GM19324 (cell line): ENCODE measurements at regions not wholly inside any gene's neighbourhood (a gene's known extent, or its start where the extent isn't known, plus 50 kb on each side); places are given as distances from the start of the nearest gene placed in this dataset.
"Not testable (repeated sequence)": the region's sequence is repeated elsewhere in the genome, so short reads cannot be mapped to it uniquely, and the experiment has no call there.

Experiments used
- ATAC-seq: cut with Tn5 transposase; IDR thresholded peaks from one replicate; pipeline ENCODE4 v1.9.1; 2021; ENCODE audit warnings: mild to moderate bottlenecking, moderate library complexity; ENCODE audit not compliant: unreplicated experiment, low FRiP score

DNA sequence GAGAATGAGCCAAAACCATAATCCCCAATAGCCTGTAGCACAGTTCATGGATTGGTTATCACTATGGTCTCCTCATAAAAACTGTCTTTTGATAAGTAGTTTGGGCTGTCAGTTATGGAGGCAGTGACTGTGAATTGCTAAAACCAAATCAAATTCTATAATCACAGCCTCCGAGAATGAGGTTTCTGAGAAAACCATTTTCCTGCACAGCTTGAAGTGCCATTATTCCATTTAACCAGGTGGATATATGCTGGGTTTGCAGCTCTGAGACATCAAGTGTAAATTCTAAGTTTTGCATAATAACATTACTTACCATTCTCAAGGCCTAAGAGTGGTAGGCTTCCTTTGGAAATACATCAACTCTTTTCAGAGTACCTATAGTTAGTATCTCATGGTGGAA is 485.4 kb downstream of the FRK start:
- no peak for ATAC-seq

DNA sequence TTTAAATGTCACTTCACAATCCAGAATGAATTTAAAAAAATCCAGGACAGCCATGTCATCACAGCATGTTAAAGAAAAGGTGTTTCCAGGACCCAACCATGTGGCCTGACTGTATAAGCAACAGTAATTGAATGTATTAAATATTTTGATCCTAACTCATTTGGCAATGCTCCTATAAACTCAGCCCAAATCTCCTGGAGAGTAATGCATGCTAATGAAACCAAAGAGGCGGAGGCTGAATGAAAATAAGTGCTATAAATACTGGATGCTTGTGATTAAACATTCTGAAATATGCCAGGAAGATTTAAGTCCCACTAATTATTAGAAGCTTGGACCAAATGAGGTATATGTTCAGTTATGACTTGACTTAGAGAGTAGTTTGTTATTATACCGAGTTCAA is 486.8 kb downstream of the FRK start:
- no peak for ATAC-seq

DNA sequence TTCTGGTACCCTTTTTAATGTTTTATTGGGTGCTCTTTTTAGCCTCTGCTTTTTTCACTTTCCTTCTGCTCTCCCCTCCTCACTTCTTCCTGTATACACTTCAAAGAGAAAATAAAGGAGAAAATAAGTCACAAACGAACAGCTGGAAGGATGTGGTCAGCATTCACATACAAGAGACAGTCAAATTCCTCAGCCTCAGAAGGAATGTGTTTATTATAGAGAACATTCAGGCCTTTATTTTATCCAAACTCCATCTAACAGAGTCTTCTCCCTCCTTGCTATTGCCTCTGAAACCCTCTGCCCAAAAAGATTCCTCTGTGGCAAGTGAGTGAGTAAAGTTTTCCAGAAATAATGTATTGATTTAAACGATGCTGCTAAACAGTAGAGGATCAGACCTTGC is 490.4 kb downstream of the FRK start:
- no peak for ATAC-seq

DNA sequence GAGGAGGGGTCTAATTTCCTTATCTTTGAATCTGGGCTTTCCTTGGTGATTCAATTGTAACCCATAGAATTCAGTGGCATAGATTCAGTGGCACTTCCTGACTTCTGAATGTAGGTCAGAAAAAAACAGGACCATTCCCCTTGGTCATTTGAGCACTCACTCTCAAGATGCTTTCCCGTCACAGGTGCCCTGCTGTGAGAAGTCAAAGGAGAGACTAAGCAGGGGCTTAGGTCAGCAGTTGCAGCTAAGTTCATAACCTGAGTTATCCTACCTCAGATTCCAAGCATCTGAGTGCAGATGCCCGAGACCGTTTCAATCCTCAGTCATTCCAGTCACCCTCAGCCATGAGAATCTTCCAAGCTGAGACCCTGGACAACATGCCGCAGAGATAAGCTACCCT is 506.6 kb downstream of the FRK start:
- no peak for ATAC-seq

DNA sequence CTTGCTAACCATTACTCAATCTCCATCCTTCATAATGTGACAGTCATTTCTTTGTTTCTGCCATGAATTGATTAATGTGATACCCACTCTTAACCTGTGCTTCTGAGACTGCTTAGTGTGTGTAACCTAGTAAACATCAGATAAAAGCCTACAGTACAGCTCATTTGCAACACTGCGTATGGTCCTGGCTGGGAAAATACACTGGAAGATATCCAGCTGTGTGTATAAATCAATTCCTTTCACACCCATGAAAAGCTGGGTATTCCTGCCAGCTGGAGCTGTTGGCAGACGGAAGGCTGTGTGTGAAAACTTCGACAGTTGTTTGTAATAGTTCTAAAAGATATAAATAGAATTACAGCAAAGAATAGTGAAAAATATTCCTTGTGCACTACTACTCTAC is 509.2 kb downstream of the FRK start:
- ATAC-seq: no peak

DNA sequence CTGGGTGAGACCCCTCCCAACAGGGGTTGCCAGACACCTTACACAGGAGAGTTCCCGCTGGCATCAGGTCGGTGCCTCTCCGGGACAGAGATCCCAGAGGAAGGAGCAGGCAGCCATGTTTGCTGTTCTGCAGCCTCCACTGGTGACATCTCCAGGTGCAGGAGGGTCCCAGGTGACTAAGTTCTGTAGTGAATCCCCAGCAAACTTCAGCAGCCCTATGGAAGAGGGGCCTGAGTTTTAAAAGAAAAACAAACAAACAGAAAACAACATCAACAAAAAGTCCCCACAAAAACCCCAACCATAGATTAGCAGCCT is 515.1 kb downstream of the FRK start:
- no peak for ATAC-seq

DNA sequence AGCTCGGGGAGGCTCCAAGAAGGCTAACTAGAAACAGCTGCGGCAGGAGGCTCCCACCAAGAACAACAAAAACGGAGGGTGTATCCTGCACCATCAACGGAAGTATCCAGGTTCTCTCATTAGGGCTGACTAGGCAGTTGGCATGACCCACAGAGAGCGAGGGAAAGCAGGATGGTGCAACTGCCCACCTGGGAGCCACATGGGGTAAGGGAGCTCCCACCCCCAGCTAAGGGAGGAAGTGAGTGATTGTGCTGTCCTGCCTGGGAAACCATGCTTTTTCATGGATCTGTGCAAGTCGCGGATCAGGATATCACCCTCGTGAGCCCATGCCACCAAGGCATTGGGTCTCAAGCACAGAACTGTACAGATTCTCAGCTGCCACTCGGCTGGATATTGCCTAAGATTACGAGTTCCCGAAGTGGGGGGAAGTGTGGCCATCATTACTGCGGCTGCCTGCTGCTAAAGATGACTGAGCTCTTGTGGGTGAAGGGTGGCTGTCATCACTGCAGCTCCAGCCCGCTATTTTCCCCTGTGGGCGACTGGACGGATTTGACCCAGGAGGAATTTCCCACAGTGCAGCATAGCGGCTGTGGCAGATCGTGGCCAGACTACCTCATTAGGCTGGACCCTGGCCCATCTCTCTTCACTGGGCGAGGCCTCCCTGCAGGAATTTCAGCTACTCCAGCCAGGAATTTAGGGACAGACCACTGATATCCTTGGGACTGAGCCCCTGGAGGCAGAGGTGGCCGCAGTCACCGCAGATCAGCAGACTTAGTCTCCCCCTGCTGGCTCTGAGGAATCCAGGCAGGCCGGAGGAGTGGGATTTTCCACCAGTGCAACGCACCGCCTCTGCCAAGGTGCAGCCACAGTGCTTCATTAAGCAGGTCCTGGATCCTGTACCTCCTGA is 515.7 kb downstream of the FRK start:
- ATAC-seq: no peak

DNA sequence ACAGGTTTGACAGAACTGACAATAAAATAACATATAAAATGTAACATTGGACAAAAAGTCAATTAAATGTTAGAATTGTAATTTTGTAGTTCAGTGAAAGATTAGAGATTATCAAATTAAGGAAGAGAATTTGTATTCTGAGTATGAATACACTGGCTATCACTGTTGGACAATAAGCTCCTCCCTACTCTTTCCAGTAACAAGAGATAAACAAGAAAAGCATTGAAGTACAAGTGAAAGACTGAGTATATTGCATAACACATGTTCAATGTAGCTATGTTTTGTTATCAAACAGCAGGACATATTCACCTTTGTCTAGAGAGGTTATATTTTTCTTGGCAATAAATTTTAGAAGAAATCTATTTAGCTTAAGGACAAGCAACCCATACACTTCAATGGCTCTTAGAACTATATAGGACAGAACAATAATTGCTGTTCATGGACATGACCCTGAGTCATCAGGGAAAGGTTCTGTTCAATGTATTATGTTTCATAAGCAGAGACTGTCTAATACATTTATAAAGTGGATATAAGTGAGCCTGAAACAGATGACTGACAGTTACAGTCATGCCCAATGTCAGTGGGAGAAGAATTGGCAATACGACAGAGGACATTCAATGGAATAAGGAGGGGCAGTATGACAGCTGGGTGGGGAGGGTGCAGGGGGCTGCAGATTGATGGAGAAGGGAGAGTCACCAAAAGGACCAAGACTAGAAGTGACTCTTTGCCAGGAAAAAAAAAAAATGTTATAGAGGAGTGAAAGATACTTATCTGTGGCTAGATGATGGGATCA is 520.4 kb downstream of the FRK start:
- ATAC-seq: no peak

DNA sequence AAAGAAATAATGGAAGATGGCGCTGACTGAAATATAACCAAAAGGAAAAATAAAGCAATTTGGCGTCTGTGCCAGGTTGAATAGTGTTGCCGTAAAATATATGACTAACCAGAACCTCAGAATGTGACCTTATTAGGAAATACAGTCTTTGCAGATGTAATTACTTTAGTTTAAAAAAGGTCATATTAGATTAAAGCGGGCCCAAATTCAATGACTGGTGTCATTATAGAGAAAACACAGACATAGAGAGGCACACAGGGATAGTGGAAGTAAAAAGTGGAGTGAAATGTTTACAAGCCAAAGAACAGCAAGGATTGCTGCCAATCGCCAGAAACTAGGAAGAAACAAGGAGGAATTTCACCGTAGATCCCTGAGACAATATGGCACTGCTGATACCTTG is 521.2 kb downstream of the FRK start:
- no peak for ATAC-seq

DNA sequence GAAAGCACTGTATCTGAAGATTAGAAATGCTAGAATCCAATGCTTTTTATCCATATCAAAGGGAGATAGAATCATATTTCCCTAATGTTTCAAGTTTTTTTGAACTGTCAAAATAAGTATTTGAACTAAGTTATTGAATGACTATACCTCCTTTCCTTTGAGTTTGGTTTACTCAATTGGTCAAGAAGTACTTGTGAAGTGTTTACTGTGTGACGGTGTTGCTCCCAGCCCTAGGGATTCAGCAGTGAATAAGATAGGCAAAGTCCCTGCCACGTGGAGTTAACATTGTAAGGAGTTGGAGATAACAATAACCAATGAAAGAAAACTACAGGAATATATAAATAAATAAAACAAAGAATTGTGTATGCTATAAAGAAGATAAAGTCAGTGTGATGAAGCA is 535.9 kb downstream of the FRK start:
- ATAC-seq: no peak

DNA sequence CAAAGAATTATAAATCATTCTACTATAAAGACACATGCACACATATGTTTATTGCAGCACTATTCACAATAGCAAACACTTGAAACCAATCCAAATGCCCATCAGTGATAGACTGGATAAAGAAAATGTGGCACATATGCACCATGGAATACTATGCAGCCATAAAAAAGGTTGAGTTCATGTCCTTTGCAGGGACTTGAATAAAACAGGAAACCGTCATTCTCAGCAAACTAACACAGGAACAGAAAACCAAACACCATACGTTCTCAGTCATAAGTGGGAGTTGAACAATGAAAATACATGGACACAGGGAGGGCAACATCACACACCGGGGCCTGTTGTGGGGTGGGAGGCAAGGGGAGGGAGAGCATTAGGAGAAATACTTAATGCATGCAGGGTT is 538.9 kb downstream of the FRK start:
- not testable (repeated sequence) for ATAC-seq

DNA sequence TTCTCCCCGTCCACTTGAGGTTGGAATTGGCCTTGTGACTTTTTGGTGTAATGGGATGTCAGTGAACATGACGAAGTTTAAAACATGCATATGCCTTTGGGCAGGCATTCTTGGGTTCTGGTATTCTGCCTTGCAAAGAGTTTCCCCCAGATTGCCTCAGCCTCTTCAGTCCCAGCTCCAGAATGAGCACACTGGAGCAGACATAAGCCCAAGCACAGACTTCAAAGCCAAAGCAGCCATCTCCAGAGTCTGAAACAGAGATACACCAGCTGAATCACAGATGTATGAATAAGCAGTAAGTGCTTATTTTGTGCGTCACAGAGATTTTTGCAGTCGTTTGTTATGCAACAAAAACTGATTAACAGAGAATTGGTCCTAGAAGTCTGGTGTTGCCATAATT is 546.0 kb downstream of the FRK start:
- ATAC-seq: no peak

DNA sequence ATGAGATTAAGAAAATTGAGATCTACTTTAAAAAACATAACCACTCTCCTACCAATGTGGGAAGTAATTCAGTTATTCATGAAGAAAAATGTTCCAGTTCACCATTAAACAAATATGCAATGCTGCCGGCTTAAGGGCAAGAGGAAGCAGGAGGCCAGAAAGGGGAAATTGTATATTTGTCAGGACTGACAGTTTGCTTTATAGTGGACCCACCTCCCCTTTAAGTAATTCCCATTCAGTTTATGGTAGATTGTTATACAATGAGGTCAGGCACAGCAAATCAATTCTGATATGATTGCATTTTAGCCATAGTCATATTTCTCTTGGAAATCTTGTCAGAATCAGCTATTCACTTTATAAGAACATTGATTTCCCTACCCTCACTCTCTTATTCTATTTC is 547.8 kb downstream of the FRK start:
- no peak for ATAC-seq

DNA sequence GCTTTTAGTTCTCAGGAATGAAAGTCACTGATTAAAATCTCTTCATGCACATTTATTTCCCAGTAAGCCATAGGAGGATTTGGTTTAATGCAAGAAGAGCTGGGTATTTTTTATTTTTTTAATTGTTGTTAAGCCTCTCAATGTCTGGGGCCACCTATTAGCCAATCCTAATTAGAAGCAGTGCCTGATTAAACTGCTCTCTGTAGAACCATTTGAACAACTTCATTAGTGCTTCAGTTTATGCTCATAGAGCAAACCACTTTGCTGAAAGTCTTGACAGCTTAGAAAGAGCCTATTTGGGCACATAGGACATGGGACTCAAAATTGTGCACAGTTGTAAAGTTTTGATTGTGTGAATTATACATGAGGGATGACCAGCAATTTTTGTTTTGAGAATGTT is 548.9 kb downstream of the FRK start:
- no peak for ATAC-seq

DNA sequence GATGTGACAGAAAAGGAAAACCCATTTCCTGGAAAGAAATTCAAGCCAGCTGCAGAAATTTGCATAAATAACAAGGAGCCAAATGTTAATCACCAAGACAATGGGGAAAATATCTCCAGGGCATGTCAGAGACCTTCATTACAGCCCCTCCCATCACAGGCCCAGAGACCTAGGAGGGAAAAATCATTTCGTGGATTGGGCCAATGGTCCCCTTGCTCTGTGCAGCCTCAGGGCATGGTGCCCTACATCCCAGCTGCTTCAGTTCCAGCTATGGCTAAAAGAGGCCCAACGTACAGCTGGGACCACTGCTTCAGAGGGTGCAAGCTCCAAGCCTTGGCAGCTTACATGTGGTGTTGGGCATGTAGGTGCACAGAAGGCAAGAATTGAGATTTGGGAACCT is 558.3 kb downstream of the FRK start:
- ATAC-seq: not testable (repeated sequence)

DNA sequence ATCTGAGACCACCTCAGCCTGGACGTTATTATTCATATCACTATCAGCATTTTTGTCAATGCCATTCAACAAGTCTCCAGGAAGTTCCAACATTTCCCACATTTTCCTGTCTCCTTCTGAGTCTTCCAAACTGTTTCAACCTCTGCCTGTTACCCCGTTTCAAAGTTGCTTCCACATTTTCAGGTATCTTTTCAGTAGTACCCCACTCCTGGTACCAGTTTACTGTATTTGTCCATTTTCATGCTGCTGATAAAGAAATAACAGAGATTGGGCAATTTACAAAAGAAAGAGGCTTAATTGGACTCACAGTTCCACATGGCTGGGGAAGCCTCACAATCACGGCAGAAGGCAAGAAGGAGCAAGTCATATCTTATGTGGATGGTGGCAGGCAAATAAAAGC is 565.5 kb downstream of the FRK start:
- no peak for ATAC-seq

DNA sequence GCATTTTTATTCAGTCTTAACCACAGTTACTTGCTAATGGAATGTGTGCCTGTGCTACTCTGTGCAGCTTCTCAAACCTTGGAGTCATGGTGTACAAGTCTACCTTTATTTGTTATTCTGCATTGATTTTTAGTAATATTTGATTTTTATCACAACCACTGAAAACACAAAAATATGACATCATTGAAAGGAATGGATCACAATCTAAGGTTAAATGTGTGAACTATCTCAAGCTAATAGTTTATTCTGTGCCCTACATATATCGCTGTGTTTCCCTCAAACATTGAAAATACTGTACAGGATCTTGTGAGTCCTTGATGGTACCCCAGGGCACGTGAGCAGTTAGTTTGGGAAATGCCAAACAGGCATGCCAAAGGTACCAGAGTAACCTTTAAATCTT is 573.4 kb downstream of the FRK start:
- no peak for ATAC-seq

DNA sequence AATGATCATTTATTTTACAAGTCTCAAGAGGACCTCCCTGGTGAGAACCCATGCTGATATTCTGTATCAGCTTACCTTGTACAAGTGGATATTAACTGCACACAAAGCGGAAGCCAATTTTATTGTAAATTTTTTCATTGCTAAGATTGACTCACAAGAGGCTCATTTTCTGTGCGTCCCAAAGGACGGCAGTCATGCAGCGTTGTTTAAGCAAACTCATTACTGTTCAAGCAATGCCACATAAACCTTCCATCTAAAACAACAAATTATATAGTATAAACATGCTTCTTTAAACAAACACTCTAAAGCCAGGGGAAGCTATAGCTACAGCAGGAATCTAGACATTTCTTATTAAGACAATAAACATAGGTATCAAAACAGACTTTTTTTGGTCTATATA is 575.3 kb downstream of the FRK start:
- no peak for ATAC-seq

DNA sequence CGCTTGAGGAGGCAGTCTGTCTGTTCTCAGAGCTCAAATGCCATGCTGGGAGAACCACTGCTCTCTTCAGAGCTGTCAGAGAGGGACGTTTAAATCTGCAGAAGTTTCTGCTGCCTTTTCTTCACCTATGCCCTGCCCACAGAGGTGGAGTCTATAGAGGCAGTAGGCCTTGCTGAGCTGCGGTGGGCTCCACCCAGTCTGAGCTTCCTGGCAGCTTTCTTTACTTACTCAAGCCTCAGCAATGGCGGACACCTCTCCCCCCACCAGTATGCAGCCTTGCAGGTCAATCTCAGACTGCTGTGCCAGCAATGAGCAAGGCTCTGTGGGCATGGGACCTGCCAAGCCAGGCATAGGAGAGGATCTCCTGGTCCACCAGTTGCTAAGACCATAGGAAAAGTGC is 580.1 kb downstream of the FRK start:
- not testable (repeated sequence) for ATAC-seq

DNA sequence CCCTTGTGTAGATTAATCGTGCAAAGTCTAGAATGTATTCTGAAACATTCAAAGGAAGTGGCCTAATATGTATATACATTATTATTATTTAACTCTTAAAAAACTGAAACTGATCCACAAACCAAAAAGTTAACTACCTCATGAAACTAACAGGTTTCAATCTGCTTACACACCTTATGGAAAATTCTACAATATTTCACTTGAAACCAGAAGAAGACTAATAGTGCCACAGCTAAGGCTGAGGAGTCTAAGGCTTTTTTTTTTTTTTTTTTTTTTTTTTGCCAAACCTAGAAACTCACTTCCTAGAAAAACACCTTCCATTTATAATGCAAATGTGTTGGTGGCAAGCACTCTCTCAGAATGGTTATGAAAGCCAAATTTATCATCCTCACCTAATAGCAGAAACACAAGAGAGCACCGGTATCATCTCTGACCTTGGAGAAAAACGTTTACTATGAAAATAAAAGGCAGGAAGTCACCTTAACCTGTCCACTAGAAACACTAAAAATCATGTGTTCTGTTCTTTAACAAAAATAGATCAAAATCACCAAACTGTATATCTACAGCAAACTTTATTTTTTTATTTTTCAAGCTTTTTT is 586.1 kb downstream of the FRK start:
- no peak for ATAC-seq

DNA sequence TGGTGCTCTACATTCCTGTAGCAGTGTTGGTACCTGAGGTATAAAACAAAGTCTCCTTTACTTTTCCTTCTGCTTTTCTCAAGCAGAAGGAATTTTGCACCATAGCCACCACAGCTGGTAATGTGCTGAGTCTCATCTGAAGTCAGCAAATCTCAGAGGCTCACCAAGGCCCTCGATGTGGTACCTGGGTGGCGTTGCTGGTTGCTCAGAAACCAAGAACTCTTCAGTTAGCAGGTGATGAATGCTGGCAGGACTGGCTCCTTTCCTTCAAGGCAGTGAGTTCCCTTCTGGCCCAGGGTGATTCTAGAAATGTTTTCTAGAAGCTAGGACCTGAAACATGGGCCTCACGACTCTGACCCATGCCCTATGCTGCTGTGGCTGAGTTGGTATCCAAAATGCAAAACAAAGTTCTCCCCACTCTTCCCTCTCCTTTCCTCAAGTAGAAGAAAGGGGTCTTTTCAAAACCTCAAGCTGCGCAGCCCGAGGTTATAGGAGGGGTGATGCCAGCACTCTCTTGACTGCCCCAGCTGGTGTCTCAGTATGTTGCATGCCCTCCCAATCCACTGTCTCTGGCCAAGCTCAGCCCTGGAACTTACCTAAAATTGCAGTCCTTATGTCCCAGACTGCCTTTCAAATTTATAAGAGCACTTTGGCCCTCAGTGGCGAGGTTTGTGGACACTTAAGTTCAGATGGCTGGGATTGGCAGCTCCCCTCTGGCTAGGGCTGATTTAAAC is 592.3 kb downstream of the FRK start:
- ATAC-seq: no peak
